NCI-H526 (cell line): ENCODE measurements at regions not wholly inside any gene's neighbourhood (a gene's known extent, or its start where the extent isn't known, plus 50 kb on each side); places are given as distances from the start of the nearest gene placed in this dataset.
A peak's percentile ranks its signal among the peaks of the same experiment; 100 is the strongest.

Source experiments
- DNase-seq, 2 experiments: peaks; one replicate each; lab custom pipeline; 2025; lab: John Stamatoyannopoulos, UW

DNA sequence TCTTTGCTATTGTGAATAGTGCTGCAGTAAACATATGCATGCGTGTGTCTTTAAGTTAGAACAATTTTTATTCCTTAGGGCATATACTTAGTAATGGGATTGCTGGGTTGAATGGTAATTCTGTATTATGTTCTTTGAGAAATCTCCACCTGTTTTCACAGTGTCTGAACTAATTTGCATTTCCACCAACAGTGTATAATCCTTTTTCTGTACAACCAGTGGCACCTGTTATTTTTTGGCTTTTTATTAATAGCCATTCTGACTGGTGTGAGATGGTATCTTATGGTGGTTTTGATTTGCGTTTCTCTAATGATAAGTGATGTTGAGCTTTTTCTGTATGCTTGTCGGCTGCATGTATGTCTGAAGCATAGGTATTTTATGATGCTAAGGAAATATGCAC is 820.8 kb upstream of the MAP3K7 start:
- DNase-seq: peak; percentile 1 to 35

DNA sequence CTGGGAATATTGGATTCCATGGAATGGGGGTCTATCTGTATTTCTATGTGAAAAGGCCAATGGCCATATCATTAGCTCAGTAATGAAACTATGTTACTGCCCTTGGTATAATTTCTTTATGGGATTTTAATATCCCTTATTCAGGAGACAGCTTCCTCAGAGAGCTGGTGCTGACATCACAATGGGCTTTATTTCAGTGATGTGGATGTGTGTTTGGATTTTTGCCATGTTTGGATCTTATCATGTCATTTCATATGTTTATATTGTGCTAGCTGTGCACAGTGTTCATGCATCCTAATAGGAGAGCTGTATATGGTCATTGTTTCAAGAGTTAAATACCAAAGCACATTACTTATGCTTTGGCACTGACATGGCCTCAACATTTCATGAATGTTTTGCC is 806.1 kb upstream of the MAP3K7 start:
- no peak for DNase-seq

DNA sequence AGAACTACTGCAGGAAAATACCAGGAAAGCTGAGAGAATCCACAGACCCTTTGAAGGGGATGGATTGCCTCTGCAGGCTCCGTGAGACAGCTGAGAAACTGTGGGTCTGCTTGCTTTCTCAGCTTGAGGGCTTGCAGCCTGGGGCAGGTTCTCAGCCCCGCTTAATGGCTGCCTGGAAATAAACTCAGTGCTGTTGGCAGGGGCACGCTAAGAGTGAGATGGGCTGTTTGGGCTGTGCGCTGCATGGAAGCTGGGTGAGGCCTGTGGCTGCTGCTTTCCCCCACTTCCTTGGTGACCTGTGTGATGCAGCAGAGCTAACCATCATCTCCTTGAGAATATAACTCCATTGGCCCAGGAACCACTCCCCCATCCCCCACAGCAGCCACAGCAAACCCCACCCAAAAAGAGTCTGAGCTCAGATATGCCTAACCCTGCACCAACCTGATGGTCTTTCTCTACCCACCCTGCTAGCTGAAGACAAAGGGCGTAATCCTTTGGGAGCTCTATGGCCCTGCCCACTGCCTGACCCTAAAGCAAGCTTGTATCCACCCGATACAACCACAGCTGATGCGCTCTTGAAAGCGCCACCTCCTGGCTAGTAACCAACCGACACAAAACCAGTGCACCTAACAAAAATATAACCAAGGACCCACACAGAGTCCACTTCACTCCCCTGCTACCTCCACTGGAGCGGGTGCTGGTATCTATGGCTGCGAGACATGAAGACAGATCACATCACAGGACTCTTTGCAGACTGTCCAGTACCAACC is 800.6 kb upstream of the MAP3K7 start:
- DNase-seq: no peak

DNA sequence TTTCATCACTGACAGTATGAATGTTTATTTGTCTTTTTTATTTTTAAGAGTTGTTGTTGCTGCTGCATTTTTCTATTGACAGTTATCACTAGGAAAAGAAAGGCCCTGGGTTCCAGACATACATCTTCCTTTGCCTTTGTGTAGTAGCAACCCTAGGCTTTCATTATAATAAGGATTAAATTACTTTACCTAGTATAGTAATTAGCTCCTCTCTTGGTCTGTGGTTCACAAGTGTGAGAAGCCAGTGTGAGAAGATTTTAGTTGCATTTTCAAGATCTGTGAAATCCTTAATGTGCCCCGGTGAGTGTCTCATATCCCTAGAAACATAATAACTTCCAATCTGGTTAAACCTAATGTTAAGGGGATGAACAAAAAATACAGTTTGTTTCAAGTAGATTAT is 799.3 kb upstream of the MAP3K7 start:
- DNase-seq: no peak

DNA sequence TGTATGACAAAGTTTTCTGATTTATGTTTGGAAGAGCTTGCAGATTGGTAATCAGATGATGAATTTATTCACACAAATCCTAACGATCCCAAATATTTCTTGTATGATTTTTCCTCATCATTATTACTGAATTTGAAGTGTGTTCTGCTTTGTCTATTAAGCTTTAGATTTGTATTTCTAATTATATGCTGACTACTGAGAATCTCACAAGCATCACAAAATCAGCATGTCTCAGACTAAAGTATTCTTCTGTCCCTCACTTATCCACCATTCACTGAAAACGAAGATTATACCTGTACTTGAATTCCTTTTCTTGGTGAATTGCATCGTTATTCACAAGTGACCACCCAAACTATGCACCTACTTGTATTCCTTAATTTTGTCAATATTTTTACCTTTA is 796.3 kb upstream of the MAP3K7 start:
- no peak for DNase-seq

DNA sequence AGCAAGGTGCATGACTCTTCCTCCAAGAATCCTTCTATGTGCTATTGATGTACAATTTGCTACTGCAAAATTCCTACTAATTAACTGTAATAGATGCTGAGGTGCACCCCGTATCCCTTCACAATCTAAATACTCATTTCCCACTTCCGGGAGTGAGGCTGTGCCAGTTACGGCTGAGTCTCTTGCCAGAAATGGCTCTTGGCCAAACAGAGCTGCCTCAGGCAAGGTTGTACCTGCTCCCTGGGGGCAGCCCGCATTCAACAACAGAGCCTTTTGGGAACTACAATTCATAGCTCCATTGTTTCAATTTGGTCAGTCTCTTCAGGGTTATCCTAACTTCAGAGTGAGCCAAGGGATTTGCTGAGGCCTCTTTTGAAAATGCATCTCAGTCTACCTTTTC is 789.8 kb upstream of the MAP3K7 start:
- DNase-seq: no peak

DNA sequence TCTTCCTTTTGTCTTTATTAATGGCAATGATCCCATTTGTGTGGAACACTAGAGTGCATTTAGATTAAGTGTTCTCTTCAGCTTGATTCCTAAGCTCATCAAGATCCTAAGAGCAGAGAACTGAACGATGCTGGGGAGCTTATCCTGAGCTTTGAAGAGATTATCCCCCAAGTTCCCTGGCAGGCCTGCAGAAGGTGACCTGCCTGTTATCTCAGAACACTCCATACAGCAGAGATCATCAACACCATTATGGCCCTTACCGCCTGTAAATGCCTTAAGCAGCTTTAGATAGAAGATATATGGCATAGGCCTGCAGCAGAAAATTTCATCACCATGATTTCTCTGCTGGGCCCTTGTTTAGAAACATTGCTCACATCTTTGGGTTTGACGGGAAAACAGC is 779.9 kb upstream of the MAP3K7 start:
- no peak for DNase-seq

DNA sequence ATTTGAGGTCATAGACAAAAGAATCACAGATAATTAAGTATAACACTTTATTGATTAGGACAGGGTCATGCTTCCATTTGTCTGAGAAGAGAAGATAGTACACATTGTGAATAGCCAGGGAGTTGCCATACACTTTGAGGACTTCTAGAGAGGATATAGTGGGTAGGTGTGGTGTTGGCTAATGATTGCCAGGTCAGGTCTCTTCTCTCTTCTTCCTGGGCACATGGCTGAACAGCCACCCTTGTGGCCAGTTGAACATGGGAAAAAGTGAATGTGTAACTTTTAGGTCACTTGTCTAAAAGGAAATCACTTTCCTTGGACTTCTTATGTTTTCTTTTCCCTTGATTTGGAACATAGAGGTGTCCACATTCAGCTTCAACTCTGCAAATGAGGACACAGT is 772.1 kb upstream of the MAP3K7 start:
- DNase-seq: no peak

DNA sequence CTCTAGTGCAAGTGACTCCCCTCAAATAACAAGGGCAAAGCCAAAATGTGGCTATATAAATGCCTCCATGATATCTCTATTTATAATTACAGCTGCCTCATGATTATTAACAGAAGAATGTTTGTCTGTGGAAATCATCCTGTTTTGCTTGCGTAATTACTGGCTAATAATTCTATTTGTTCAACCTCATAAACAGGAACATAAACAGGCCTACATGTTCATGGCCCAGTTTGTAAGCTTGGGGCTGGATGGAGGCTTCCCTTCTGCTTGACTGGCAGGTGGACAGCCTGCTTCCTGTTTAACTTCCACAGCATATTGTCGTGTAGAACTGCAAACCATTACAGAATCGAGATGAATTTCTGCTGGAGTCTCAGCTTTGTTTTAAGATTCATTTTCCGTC is 766.0 kb upstream of the MAP3K7 start:
- no peak for DNase-seq

DNA sequence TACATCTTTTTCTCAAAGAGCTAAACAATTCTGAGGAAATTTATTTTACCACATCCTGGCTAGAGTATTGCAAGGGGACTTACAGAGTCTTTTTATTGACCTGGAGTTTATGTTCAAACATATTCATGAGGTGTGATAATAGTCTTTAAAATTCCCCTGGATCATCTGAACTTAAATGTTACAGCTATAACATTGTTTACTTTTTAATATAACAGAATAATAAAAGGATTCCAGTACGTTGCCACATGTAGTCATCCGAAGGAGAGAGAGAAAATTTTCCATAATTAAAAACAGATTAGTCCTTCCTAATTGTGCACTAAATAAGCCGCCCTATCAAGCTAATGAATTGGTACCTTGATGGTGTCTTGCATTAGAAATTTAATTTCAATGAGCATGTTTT is 765.4 kb upstream of the MAP3K7 start:
- DNase-seq: no peak

DNA sequence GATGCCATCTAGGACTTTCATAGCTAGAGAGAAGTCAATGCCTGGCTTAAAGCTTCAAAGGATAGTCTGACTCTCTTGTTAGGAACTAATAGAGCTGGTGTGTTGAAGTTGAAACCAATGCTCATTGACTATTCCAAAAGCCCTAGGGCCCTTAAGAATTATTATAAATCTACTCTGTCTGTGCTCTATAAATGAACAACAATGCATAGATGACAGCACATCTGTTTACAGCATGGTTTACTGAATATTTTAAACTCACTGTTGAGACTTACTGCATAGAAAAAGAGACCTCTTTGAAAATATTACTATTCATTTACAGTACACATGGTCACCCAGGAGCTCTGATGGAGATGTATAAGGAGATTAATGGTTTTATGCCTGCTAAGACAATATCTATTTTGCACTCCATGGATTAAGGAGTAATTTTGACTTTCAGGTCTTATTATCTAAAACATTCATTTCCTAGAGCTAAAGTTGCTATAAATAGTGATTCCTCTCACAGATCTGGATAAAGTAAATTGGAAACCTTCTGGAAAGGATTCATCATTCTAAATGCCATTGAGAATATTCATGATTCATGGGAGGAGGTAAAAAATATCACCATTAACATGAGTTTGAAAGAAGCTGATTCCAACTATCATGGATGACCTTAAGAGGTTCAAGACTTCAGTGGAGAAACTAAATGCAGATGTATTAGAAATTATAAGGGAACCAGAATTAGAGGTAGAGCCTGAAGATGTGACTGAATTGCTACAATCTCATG is 763.5 kb upstream of the MAP3K7 start:
- no peak for DNase-seq

DNA sequence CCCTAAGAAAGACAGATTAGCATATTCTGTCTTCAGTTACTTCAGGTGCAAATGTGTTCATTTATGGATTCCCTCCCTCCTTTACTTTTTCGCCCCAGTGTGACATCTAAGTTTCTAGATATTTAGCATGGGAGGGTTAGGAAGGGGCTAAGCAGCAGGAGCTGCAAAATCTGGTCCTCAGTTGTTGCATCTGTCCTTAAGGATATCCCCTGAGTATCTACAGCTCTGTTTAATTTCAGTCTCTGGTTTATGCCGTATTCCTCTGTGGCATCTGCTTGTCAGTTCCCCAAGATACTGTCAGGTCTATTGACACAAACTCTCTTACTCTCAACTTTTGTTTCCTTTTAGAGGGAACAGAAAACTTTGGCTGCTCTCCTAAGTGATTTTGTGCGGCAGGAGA is 754.6 kb upstream of the MAP3K7 start:
- no peak for DNase-seq

DNA sequence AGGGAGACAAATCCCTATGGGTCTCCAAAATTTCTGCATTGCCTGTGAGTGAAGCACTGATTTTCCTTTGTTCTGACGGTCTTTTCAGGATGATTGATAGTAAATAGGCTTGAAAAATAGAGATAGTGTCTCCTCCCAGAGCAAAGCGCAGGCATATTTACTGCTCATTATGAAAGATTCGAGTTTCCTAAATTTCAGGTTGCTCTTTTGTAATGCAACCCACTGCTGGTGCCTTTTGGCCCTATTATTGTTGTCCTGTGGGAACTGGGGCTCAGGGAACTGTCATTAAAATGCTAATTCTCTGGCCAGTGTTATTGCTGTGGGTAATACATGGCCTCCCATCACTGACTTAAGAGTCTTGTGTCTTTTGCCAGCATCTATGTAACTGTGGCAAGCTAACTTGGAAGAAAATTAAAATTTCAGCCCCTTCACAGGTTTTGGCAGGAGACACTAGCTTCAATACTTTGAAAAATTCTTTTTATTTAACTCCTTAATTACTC is 754.1 kb upstream of the MAP3K7 start:
- no peak for DNase-seq

DNA sequence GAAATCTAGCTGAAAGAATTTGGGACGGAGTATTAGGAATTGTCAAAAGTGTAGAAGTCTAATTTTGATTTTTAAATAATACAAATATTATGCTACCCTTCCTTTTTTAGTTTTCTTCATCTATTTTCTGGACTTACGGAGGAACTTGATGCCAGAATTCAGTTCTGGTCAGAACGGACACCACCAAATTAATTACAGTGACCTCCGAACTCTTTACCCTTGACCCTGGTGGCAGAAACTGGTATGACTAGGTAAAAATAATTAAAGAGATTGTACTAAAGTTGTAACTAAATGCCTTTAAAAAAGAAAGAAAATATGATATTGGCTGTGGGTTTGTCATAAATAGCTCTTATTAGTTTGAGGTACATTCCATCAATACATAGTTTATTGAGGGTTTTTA is 751.1 kb upstream of the MAP3K7 start:
- DNase-seq: no peak

DNA sequence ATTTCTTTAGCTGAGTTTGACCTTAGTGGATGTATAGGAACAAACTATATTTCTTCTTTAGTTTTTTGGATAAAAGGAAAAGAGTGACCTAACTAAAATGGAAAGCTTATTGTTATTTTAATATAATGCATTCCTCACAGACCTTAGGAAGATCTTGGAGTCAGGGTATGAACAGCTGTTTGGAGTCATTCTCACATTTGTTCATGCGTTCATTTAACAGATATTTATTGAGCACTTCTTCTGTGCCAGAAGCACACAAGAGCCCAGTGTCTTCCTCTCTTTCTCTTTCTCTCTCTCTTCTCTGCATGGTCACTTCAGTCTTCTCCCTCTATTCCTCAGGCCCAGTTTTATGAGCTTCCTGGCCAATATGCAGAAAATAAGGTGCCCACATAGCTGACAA is 744.0 kb upstream of the MAP3K7 start:
- DNase-seq: no peak

DNA sequence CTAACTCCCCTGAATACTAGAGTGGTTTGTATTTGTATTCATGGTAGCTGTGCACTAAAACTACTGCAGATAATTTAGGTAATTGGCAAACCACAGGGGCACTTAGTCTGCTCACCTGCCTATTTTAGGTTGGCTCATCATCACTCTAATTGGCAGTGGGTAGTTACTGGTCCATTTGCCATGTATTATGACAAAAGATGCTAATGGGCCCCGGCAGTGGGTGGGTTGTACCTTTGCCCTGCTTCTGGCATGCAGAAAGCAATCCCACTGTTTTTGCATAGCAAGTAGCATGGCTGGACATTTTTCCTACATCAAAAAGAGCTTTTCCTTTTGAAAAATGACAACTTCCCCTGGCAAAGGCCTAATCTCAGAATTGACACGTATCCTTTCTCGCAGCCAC is 741.4 kb upstream of the MAP3K7 start:
- peak in 1 of 2 experiments; percentile 20 for DNase-seq

DNA sequence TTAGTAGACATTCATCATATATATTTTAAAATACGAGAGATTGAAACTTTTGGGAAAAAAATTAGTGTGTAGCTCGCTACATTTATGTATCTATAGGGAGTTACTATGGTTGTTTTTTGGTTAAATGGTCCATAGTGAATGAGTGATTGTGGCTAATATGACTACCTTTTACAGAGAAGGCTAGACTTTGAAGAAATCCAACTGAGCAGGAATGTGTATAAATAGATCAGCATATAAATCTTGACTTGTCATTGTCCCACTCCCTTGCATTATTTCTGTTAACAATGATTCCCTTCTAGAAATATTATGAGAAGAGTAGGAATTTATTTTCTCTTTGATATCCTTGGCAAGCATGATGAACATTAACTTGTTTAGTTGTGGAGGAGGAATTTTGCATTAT is 737.8 kb upstream of the MAP3K7 start:
- no peak for DNase-seq

DNA sequence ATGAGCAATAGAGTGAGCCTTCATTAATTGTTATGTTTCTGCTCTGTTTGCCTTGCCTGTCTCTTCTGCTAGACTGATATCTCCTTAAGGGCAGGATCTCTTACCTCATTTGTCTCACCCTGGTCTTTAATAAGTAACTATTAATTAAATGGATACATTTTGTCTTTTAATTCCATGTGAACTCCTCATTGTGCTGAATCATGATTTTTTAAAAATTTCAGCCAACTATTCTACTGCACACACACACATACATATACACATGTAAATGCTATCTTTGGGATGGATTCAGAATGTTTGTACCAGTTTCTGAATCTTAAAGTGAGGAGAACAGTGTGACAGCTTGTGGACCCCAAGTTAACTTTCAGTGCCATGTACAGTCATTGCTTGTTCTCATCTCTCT is 731.1 kb upstream of the MAP3K7 start:
- DNase-seq: no peak

DNA sequence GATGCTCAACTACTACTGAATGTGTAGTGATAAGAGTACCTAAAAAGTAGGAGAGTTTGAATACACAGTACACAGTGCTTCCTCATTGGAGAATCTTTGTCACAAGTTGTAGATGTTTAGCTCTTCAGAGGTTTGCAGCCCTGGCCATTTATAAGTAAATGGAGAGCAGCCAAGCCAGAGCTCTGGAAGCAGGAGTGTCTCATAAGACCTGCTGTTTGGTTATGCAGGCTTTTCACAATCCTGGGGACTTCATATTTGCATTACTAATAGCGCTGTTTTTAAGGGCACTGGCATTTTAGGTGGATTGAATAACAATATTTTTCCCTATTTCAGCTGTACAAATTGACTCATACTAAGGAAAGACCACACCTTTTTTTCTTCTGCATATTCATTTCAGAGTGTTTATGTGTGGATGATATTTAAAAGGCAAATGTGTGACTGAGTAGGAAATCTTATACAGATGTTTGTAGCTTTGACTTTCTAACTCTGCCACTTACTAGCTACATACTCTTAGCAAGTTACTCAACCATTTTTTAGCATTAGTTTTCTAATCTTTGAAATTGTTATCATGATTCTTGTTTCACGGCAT is 730.5 kb upstream of the MAP3K7 start:
- DNase-seq: peak; percentile 69 to 71

DNA sequence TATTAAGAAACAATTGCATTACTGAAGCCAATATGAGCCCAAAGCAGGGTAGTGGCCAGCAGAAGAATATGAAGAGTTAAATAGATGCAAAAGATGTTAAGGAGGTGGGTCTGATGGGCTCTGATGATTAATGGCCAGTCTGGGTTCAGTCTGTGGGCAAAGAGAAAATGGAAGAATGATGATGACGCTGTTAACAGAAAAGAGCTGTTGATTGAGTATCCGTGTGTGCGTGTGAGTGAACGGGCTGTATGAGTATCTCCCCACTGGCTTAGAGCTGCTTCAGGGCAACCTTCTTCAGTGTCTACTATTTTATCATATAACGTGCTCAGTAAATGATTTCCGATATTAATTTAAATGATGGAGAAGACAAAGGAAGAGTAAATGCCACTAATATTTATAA is 723.3 kb upstream of the MAP3K7 start:
- no peak for DNase-seq

DNA sequence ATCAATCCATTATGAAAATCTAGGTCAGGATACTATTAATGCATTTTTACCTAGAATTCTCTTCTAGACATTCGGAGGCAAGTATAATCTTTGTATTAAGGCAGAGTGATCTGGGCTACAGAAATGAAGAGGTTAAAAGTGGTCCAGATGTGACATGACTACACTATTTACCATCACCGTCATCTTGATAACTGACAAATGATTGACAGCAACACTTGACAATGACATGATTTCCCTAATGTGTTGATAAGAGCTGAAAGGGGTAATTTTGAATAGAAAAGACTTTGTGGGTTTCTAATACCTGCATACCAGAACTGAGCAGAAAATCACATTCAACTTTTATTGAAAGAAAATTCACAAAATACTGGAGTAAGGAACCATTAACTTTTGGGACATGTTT is 718.9 kb upstream of the MAP3K7 start:
- no peak for DNase-seq

DNA sequence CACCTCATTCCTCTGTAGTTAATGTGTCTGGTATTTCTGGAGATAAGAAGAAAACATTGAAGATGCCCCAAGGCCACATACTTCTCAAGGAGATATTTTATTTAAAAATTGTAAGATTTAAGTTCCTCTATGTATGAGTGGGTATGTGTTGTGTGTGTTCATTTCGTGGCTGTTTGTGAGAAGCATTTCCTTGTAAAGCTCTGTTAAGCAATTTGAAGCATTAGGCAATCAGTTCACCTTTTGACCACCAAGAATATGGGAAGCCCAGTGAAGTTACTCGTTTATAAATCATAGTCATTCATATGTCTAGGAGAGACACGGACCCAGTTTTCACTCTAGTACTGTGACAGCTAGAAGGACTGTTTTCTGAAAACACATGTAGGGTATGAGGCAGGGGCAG is 717.6 kb upstream of the MAP3K7 start:
- DNase-seq: no peak

DNA sequence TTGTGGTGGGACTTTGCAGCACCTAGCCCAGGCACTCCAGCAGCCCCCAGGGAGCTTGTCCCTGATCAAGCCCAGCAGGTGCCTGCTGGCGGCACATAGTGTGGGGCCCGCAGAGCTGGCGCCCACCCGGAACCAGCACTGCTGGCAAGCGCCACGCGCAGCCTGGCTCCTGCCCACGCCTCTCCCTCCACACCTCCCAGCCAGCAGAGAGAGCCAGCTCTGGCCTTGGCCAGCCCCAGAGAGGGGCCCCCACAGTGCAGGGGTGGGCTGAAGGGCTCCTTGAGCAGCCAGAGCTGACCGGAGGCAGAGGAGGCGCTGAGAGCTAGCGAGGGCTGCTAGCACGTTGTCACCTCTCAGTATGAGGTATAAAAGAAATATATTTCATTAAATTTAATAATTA is 716.5 kb upstream of the MAP3K7 start:
- no peak for DNase-seq
